CD4-positive, alpha-beta T cell treated with Interleukin-17A for 1 hour (primary cell): ENCODE measurements at regions not wholly inside any gene's neighbourhood (a gene's known extent, or its start where the extent isn't known, plus 50 kb on each side); places are given as distances from the start of the nearest gene placed in this dataset.

Experiments used
- DNase-seq: peaks from one replicate; pipeline ENCODE4 v3.0.0-alpha.2; 2020

GRCh38 chr4:165548702-165549101 lies 169.9 kb downstream of the CPE start:
- no peak for DNase-seq

GRCh38 chr4:165553221-165553810 lies 174.5 kb downstream of the CPE start:
- DNase-seq = no peak

GRCh38 chr4:165555302-165555701 lies 176.5 kb downstream of the CPE start:
- DNase-seq = no peak

- no peak for DNase-seq
Observed at GRCh38 chr4:165556383-165556782, 177.6 kb downstream of the CPE start.

- no peak for DNase-seq
Observed at GRCh38 chr4:165560941-165561340, 182.1 kb downstream of the CPE start.

GRCh38 chr4:165563851-165564250 lies 185.0 kb downstream of the CPE start:
- no peak for DNase-seq

- DNase-seq = no peak
Observed at GRCh38 chr4:165569031-165569430, 190.2 kb downstream of the CPE start.

- DNase-seq = peak; percentile 19
Observed at GRCh38 chr4:165571476-165571875, 192.7 kb downstream of the CPE start.

GRCh38 chr4:165580351-165580905 lies 201.6 kb downstream of the CPE start:
- no peak for DNase-seq

- DNase-seq = no peak
Observed at GRCh38 chr4:165583341-165583740, 204.5 kb downstream of the CPE start.

GRCh38 chr4:165584916-165585315 lies 206.1 kb downstream of the CPE start:
- no peak for DNase-seq

- DNase-seq = no peak
Observed at GRCh38 chr4:165588534-165589315, 209.9 kb downstream of the CPE start.

- DNase-seq = no peak
Observed at GRCh38 chr4:165592386-165592785, 213.6 kb downstream of the CPE start.

GRCh38 chr4:165597581-165598480 lies 219.0 kb downstream of the CPE start:
- DNase-seq = no peak

- no peak for DNase-seq
Observed at GRCh38 chr4:165600959-165601683, 222.3 kb downstream of the CPE start.

- DNase-seq = no peak
Observed at GRCh38 chr4:165602621-165603020, 223.8 kb downstream of the CPE start.

GRCh38 chr4:165604181-165604580 lies 225.4 kb downstream of the CPE start:
- no peak for DNase-seq

GRCh38 chr4:165605811-165606210 lies 227.0 kb downstream of the CPE start:
- DNase-seq = no peak

GRCh38 chr4:165606465-165607205 lies 227.8 kb downstream of the CPE start:
- DNase-seq = no peak

GRCh38 chr4:165609653-165610052 lies 230.8 kb downstream of the CPE start:
- no peak for DNase-seq

- DNase-seq = no peak
Observed at GRCh38 chr4:165610679-165611437, 232.1 kb downstream of the CPE start.
